HepG2 (cell line): ENCODE measurements at regions not wholly inside any gene's neighbourhood (a gene's known extent, or its start where the extent isn't known, plus 50 kb on each side); places are given as distances from the start of the nearest gene placed in this dataset.

Source experiments
- AGO1 ChIP-seq: fragments of 200-400 bp; formaldehyde crosslinking; IDR thresholded peaks from 2 replicates; pipeline ENCODE4 v1.6.1; 2017; ENCODE audit warnings: mild to moderate bottlenecking, low read depth, low read length, moderate library complexity; ENCODE audit not compliant: poor library complexity, severe bottlenecking
- BRD4 ChIP-seq: sonication (generic); formaldehyde crosslinking; IDR thresholded peaks from 2 replicates; pipeline ENCODE4 v1.4.0; 2020; ENCODE audit warnings: missing genetic modification reagents
- CENPX ChIP-seq: sonication (generic); formaldehyde crosslinking; IDR thresholded peaks from 2 replicates; pipeline ENCODE4 v1.9.0; 2021; ENCODE audit warnings: mild to moderate bottlenecking, missing genetic modification reagents, moderate library complexity
- DMTF1 ChIP-seq: sonication (generic); formaldehyde crosslinking; IDR thresholded peaks from 2 replicates; pipeline ENCODE4 v1.4.0; 2020; ENCODE audit warnings: mild to moderate bottlenecking, missing genetic modification reagents
- GFI1 ChIP-seq: sonication (generic); formaldehyde crosslinking; IDR thresholded peaks from 2 replicates; pipeline ENCODE4 v1.5.0; 2020; ENCODE audit warnings: missing genetic modification reagents, mild to moderate bottlenecking, borderline replicate concordance
- HNRNPK ChIP-seq: fragments of 200-400 bp; formaldehyde crosslinking; IDR thresholded peaks from 2 replicates; pipeline ENCODE4 v1.6.1; 2018; ENCODE audit warnings: low read length, low read depth, moderate library complexity, mild to moderate bottlenecking; ENCODE audit not compliant: poor library complexity, severe bottlenecking
- IRF1 ChIP-seq: sonication (generic); formaldehyde crosslinking; IDR thresholded peaks from 2 replicates; pipeline ENCODE4 v1.4.0; 2020; ENCODE audit warnings: low read depth, mild to moderate bottlenecking, missing genetic modification reagents
- KAT2B ChIP-seq: fragments of 150-350 bp; IDR thresholded peaks from 2 replicates; pipeline ENCODE4 v1.6.1; 2014; ENCODE audit warnings: low read depth, low read length, borderline replicate concordance
- LBX2 ChIP-seq: sonication (generic); formaldehyde crosslinking; IDR thresholded peaks from 2 replicates; pipeline ENCODE4 v1.5.0; 2020; ENCODE audit warnings: missing genetic modification reagents, mild to moderate bottlenecking, borderline replicate concordance
- MEIS1 ChIP-seq: sonication (generic); formaldehyde crosslinking; IDR thresholded peaks from 2 replicates; pipeline ENCODE4 v1.9.0; 2021; ENCODE audit warnings: mild to moderate bottlenecking, missing genetic modification reagents, moderate library complexity, borderline replicate concordance
- NCOA2 ChIP-seq: sonication (generic); formaldehyde crosslinking; IDR thresholded peaks from 2 replicates; pipeline ENCODE4 v1.8.0; 2022; ENCODE audit warnings: inconsistent platforms
- NFE2L1 ChIP-seq: sonication (generic); formaldehyde crosslinking; IDR thresholded peaks from 2 replicates; pipeline ENCODE4 v1.4.0; 2020; ENCODE audit warnings: missing genetic modification reagents, mild to moderate bottlenecking, borderline replicate concordance
- SCMH1 ChIP-seq: sonication (generic); formaldehyde crosslinking; IDR thresholded peaks from 2 replicates; pipeline ENCODE4 v1.9.0; 2021; ENCODE audit warnings: missing genetic modification reagents, mild to moderate bottlenecking, borderline replicate concordance
- SNAPC5 ChIP-seq: sonication (generic); formaldehyde crosslinking; IDR thresholded peaks from 2 replicates; pipeline ENCODE4 v1.8.1; 2023; ENCODE audit warnings: mild to moderate bottlenecking, missing genetic modification reagents, borderline replicate concordance
- TBX2 ChIP-seq: sonication (generic); formaldehyde crosslinking; IDR thresholded peaks from 2 replicates; pipeline ENCODE4 v1.5.0; 2020; ENCODE audit warnings: missing genetic modification reagents, mild to moderate bottlenecking, borderline replicate concordance
- TFAP4 ChIP-seq: sonication (generic); IDR thresholded peaks from 2 replicates; pipeline ENCODE4 v1.6.1; 2016; ENCODE audit warnings: low read depth, borderline replicate concordance
- XBP1 ChIP-seq: sonication (generic); formaldehyde crosslinking; IDR thresholded peaks from 2 replicates; pipeline ENCODE4 v1.5.0; 2020; ENCODE audit warnings: missing genetic modification reagents
- ZBTB14 ChIP-seq: sonication (generic); formaldehyde crosslinking; IDR thresholded peaks from 2 replicates; pipeline ENCODE4 v1.4.0; 2020; ENCODE audit warnings: missing genetic modification reagents
- ZBTB21 ChIP-seq: sonication (generic); formaldehyde crosslinking; IDR thresholded peaks from 2 replicates; pipeline ENCODE4 v1.4.0; 2020; ENCODE audit warnings: missing genetic modification reagents
- ZFP36L1 ChIP-seq: sonication (generic); formaldehyde crosslinking; IDR thresholded peaks from 2 replicates; pipeline ENCODE4 v1.8.0; 2022; ENCODE audit warnings: mild to moderate bottlenecking, missing genetic modification reagents, moderate library complexity
- ZKSCAN8 ChIP-seq: IDR thresholded peaks from 2 replicates; pipeline ENCODE4 v1.6.1; 2016; ENCODE audit warnings: borderline replicate concordance, missing genetic modification reagents, missing compliant biosample characterization
- ZNF576 ChIP-seq: sonication (generic); formaldehyde crosslinking; IDR thresholded peaks from 2 replicates; pipeline ENCODE4 v1.4.0; 2020; ENCODE audit warnings: mild to moderate bottlenecking, missing genetic modification reagents
- ZNF7 ChIP-seq: IDR thresholded peaks from 2 replicates; pipeline ENCODE4 v1.6.1; 2016; ENCODE audit warnings: missing biosample characterization, missing genetic modification reagents
- ZNF883 ChIP-seq: sonication (generic); formaldehyde crosslinking; IDR thresholded peaks from 2 replicates; pipeline ENCODE4 v1.5.1; 2020; ENCODE audit warnings: mild to moderate bottlenecking, missing genetic modification reagents; ENCODE audit errors: not compliant biosample characterization

- no peak for TF ChIP-seq LBX2 (CRISPR knock-in tag)
- TF ChIP-seq TFAP4 = no peak
- TF ChIP-seq NCOA2 = peak; percentile 84
- no peak for TF ChIP-seq ZFP36L1 (CRISPR knock-in tag)
- TF ChIP-seq CENPX (CRISPR knock-in tag) = no peak
- no peak for TF ChIP-seq ZNF576 (CRISPR knock-in tag)
- no peak for TF ChIP-seq NFE2L1 (CRISPR knock-in tag)
- peak; percentile 89 for TF ChIP-seq GFI1 (CRISPR knock-in tag)
- no peak for TF ChIP-seq ZNF7
- TF ChIP-seq KAT2B = no peak
- TF ChIP-seq XBP1 (CRISPR knock-in tag) = no peak
- no peak for TF ChIP-seq ZNF883 (CRISPR knock-in tag)
- no peak for TF ChIP-seq SNAPC5 (CRISPR knock-in tag)
- no peak for TF ChIP-seq ZBTB14
- no peak for TF ChIP-seq DMTF1 (CRISPR knock-in tag)
- peak; percentile 44; the same call in 1 of the 2 replicates for TF ChIP-seq ZKSCAN8 (CRISPR knock-in tag)
- TF ChIP-seq TBX2 (CRISPR knock-in tag) = peak; percentile 61; the same call in 1 of the 2 replicates
- TF ChIP-seq SCMH1 (CRISPR knock-in tag) = no peak
- no peak for TF ChIP-seq IRF1 (CRISPR knock-in tag)
- no peak for TF ChIP-seq AGO1
- TF ChIP-seq HNRNPK = no peak
- TF ChIP-seq MEIS1 = no peak
- TF ChIP-seq BRD4 (CRISPR knock-in tag) = no peak
- TF ChIP-seq ZBTB21 = no peak
Observed at GRCh38 chr1:211885747-211886522, 55.4 kb upstream of the LPGAT1 start (continued).
